Activated CD4-positive, alpha-beta T cell treated with anti-CD3 and anti-CD28 coated beads, Interleukin-10, Interleukin-2, amounts not matched to agents 100 ng/mL and 50 ng/mL, durations not matched to agents 16 hours and 8 hours (primary cell): ENCODE measurements at regions not wholly inside any gene's neighbourhood (a gene's known extent, or its start where the extent isn't known, plus 50 kb on each side); places are given as distances from the start of the nearest gene placed in this dataset.

Experiments used
- DNase-seq: peaks from one replicate; pipeline ENCODE4 v3.0.0-alpha.2; 2020

DNA sequence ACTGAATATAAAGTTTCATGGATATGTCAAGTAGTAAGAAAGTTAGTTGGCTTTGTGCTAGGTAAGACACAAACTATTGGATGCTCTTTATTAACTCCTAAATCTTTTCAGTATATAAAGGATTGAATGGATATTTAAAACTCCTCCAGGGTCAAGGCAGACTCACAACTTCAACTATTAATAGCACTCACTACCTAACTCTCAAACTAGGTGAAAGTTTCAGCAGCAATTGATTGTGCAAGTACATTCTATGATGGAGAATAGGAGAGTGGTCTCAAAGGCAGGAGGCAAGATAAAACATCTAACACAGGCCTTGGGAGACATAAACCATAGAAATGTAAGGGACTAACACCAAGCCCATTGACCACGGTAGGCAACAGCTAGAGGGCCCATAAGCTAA, 328.9 kb upstream of the CHAC2 start:
- DNase-seq: no peak

DNA sequence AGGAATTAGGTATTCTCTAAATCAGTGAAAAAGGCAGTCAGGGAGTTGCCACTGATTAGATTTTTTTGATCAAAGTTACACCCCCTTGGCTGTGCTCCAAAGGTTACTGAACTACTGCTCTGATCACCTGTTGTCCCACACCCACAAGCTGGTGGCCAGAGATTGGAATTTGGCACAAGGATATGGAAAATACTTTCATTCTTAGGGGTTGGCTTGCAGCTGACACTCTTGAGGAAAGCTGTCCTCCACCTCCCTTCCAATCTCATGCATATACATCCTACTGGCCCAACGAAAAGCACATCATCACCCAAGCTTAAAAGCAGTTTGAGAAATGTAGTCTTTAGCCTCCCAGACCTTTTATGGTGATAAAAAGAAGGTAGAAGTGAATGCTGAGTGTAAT, 329.5 kb upstream of the CHAC2 start:
- no peak for DNase-seq

DNA sequence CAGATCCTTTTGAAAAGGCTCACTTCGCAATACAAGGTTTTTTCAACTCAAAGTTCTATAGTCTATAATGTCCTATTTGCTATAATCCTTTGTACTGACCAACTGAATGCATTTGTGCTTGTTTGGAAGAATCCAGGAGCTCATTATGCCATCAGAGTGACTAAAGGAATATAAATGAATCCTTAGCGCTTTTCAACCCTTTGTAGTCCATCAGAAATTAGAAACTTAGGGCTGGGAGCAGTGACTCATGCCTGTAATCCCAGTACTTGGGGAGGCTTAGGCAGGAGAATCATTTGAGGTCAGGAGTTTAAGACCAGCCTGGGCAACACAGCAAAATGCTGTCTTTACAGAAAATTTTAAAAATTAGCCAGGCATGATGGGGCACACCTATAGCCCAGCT, 330.2 kb upstream of the CHAC2 start:
- no peak for DNase-seq

DNA sequence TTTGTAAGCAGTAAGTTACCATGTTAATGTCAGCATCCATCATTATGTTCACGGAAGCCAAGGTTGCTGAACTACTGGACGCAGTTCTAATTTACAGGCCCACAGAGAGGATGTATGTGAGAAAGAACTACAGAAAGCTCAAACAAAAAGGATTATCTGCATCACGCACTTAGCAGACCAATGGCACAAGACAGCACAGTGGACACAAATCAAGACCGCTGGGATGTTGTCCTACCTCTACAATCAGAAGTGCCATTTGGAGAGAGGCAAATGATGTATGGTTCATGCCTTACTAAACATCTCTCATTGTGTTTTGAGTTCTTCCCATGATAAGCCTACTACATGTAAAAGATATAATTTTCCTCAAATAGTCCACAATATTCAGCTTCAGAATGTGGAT, 330.7 kb upstream of the CHAC2 start:
- DNase-seq: no peak

DNA sequence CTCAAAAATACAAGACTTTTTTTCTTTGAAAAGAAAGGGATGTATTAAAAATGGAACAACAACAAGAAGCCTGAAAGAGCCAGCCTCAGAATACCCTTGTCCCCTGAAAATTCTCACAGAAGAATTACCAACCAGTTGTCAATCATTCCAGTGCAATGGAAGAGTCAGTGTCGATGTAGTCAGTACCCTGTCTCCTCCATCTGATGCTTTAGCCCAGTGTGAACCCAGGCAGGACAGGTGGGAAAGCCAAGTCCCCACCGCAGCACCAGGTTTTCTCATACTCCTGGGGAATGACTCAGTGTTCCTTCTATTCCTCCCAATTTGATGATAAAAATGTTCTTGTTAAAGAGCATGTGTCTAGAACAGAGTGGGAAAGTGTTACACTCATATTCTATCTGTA, 332.0 kb upstream of the CHAC2 start:
- no peak for DNase-seq

DNA sequence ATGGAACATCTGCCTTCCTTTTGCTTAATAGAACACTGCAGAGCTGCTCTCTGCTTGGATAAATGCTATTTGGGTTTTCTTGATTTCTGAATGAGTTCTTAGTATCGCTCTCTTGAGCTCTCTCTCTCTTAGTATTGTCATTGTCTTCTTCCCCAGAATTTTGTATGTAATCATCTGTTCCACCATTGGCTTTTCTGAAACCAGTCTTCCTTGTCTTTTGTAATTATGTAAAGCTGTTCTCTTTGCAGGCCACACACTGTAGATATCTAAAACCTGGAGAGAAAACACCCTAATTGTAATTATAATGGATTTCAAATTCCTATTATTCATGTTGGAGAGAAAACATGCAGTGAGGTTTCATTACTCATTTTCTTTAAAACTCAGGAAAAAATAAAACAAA, 333.1 kb upstream of the CHAC2 start:
- DNase-seq: no peak

DNA sequence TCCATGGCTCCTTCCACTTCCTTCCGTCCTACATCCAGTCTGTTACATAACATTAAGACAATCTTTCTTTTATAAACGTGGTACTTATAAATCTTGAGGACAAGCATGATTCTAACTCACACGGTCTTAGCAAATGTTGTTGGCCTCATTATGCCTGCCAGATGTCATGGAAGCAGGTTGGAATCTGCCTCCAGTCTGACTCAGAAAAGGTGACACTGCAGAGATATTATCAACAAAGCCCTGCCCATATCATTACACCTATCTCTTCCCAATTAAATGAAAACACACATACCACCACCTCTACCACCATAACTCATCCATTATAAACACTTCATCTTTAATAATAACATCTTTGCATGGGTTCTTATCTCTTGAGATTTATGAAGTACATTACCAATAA, 334.7 kb upstream of the CHAC2 start:
- no peak for DNase-seq

DNA sequence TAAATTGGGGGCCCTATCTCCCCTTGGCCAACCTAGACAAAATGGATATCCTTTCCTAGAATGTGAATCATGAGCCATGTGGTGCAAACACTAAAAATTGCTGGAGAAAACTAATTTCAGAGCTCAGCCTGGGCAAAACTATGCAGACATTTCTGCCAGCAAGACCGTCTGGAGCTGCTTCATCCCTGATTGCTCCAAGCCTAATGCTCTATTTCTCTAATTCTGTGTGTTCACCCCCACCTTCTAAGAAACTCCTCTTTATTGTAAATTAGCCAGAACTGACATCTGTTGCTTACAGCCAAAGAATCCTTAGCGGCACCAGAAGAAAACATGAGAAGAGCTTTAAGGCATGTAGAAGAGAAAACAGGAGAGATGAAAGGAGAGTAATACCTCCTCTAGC, 337.7 kb upstream of the CHAC2 start:
- no peak for DNase-seq

DNA sequence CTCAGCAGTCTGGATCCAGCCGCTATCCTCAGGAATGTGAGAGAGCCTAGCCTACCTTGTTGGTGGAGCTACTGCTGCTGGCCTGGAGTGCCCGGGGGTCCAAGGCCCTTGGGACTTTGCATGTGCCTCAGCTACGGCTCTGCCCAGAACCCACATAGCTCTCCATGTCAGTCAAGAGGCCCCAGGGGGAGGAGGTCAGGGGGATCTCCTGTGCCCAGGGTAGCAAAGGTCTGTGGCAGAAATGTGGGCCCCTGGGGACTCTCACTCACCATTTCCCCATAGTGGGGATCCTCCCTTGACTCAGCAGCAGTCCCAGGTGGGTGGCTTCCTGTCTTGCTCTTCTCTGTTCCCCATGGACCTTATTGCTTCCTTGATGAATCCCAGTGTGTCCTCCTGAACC, 342.7 kb upstream of the CHAC2 start:
- DNase-seq: no peak

DNA sequence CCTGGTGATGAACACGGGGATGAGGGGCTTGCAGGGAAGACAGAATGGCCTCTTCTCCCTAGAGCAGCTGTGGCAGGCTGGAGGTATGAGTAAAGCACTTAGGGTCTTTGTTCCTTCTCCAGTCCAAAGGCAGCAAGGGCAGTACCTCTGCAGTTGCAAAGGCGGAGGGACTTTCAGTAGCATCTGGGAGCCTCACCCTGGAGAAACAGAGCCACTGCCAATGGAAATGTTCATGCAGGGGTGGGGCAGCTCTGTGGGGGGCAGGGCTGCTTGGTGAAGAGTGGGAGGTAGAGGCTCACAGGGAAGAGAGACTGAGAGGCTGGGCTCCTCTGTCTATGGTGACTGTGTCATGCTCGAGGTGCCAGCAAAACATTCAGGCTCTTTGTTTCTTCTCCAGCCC, 344.1 kb upstream of the CHAC2 start:
- no peak for DNase-seq

DNA sequence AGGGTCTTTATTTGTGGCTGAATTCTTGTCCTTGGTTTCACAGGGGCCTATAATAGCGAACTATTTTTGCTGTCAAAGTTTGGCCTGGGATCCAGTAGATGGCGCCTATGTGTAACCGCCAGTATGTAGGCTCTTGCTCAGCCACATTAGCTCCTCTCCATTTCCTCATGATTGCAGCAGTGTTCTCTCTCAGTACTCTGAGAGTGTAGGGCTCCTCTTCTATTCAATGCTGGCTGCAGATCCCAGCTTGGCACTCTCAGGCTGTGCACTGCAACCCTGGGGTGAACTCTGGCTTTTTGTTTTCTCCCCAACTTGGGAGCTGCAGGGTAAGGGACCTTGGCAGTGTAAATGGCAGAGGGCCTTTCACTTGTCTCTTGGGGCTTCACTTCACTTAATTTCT, 344.6 kb upstream of the CHAC2 start:
- peak; percentile 44 for DNase-seq

DNA sequence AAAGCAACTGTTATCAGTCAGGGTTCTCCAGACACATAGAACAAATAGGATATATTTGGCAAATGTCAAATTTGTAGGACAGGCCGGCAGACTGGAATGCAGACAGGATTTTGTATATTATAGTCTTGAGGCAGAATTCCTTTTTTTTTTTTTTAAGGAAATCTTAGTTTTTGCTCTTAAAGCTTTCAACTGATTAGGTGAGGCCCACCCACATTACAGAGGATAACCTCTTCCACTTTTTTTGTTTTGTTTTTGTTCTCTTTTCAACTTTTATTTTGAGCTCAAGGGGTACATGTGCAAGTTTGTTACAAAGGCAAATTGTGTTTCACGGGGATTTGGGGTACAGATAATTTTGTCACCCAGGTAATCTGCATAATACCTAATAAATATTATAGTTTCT, 350.2 kb upstream of the CHAC2 start:
- DNase-seq: no peak

DNA sequence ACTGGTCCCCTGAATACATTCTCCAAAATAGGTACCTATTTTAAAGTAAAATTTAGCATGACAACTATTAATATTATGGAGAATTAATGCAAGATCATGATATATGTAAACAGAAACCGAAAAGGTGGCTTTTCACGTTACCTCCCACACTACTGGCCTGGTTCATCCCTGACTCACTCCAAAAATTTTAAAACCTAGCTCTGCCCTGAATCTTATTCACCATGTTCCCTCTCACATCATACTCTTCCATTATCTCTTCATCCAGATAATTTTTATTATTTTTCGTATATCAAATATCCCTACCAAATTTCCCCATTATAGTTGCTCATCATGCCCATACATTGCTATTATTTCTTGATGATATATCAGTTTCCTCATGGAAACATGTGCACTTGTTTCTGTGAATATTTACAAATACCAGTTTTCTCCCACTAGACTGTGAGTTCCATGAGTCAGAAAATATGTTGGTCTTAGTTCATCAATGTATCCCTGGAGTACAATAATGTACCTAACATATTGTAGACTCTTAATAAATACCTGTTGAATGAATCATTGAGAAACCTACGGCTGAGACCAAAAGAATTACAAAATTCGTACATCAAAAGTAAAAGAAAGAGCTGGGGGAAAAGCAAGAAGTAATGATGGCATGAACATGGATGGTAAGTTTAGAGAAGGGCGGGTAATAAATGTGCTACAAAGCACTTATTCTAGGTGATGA, 360.1 kb upstream of the CHAC2 start:
- no peak for DNase-seq

DNA sequence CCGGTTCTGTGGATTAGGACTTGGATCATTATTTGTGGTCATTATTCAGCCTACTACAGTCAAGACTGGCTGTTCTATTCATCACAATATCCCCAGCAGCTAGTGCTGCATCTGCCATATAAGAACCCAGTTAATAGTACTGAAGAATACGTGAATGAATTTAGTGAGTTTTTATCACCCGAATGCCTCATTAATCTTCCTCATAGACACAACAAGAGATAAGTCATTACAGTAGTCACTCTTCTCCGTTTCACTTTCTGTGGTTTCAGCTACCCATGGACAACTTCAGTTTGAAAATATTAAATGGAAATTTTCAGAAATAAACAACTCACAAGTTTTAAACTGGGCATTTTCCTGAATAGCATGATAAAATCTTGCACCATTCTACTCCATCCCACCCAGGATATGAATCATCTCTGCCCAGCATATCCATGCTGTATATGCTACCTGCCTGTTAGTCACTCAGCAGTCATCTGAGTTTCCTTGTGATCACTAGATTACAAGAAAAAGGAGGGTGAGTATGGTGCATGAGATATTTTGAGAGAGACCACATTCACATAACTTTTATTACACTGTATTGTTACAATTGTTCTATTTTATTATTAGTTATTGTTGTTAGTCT, 363.7 kb upstream of the CHAC2 start:
- peak; percentile 46 for DNase-seq

DNA sequence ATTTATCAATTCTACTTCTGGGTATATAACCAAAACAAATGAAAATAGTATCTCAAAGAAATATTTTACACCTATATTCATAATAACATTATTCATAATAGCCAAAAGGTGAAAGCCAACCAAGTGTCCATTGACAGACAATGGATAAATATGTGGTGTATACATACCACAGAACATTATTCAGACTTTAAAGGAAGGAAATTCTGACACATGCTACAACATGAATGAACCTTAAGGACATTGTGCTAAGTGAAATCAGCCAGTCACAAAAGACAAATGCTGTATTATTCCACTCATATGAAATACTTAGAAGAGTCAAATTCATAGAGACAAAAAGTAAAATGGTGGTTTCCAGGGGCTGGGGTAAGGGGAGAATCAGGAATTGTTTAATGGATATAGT, 370.5 kb upstream of the CHAC2 start:
- DNase-seq: no peak

DNA sequence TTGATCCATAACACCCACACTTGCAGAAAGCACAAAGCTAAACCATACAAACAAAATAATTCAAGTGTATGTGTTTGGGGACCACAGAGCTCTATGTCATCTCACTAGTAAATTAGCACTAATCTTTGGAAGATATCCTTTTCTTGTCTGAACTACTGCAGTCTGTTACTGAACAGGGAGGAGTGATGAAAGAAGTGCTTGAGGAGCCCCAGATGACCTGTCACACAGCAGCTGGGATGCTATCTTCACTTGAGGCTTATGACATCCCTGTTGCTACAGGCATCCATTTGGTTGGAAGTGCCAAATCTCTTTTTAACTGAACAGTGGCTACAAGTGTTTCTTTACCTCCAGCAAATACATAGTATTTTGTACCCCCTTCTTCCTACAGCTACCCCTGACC, 386.3 kb upstream of the CHAC2 start:
- no peak for DNase-seq

DNA sequence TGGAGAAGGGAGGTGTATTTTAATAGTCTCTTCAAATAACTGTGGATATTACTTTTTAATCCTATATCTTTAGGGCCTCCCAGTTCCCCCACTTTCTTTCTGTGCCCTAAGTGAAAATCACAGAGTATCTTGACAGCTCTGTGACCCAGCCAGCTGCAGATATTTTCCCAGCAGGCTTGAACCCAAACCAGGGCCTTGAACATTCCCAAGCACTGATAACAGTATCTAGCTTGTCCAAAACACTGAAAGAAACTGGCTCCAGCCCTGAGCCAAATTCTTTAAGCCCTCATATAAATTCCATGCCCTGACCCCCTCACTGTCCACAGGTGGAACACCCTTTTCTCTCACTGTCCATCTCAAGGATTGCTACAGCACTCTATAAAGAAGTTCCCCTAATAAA, 388.1 kb upstream of the CHAC2 start:
- no peak for DNase-seq

DNA sequence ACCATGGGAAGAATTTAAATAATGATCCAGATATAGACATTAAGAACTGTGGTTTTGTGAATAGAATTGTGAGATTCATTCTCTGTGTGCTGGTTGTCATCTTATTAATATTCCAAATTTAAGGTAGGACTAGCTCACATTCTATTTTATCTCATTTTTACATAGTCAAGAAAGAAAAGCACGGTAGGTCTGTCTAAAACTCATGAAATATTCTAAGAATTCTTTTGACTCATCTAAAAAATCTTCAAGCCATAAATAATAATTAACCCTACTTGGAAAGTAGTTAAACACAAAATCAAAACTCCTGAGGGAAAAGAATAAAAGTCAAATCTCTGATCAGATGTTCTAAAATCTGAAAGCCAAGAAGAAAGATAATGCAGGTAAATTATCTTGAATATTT, 388.8 kb upstream of the CHAC2 start:
- no peak for DNase-seq

DNA sequence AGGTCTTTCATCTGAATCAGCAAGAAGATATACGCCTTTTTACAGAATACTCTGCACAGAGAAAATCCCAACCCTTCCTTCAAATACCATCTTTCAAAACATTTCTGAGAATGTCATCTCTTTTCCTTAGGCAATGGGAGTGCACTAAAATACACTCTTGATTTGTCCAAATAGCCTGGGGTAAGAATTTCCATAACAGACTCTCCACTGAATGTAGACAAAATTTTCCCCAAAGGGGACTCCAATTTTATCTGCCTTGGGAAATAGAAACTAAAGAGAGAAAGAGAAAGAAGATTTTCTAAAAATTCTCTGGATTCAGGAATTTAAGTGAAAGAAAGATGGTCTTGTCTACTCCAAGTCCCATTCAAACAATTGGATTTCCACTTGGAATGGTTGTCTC, 394.5 kb upstream of the CHAC2 start:
- DNase-seq: no peak

DNA sequence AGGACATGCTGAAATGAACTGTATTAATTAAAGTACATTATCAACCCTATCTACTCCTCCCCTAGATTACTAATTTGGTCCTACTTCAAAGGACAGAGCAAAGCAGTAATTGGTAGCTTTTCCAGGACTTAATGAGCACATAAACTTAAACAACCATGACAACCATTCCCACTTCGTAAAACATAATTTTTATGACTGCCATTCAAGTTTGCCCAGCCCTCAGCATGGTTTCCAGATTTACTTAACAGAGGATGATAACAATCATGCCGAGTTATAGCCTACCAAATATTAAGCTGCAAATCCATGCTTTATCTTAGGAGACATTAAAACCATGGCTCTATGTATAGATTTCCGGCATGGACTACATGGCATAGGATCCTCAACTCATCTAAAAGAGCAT, 401.1 kb upstream of the CHAC2 start:
- no peak for DNase-seq

DNA sequence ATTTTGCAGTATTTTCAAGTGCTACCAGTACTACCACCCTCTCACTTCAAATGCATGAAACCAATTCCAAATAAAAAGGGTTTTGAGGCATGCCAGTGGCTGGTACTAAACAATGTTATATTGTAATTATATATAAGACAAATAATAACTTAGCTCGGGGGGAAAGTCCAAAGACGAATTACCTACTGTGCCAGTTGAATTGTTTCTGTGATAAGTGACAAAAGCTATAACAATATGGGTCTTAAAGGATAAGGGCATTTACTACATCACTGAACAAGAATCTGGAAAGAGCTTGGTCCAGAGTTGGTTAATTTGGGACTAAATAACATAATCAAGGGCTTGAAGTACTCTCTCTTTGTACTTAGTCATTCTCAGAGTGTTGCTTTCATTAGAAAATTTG, 404.7 kb upstream of the CHAC2 start:
- DNase-seq: no peak

DNA sequence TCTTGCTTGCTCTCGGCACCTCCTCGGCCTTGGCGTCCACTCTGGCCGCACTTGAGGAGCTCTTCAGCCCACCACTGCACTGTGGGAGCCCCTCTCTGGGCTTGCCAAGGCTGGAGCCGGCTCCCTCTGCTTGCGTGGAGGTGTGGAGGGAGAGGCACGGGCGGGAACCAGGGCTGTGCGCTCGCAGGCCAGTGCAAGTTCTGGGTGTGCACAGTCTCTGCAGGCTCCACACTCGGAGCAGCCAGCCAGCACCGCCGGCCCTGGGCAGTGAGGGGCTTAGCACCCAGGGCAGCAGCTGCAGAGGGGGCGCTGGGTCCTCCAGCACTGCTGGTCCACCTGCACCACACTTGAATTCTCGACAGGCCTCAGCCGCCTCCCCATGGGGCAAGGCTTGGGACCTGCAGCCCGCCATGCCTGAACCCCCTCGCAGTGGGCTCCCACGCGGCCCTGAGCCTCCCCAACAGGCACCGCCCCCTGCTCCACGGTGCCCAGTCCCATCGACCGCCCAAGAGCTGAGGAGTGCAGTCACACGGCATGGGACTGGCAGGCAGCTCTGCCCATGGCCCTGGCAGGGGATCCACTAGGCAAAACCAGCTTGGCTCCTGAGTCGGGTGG, 411.2 kb upstream of the CHAC2 start:
- no peak for DNase-seq

DNA sequence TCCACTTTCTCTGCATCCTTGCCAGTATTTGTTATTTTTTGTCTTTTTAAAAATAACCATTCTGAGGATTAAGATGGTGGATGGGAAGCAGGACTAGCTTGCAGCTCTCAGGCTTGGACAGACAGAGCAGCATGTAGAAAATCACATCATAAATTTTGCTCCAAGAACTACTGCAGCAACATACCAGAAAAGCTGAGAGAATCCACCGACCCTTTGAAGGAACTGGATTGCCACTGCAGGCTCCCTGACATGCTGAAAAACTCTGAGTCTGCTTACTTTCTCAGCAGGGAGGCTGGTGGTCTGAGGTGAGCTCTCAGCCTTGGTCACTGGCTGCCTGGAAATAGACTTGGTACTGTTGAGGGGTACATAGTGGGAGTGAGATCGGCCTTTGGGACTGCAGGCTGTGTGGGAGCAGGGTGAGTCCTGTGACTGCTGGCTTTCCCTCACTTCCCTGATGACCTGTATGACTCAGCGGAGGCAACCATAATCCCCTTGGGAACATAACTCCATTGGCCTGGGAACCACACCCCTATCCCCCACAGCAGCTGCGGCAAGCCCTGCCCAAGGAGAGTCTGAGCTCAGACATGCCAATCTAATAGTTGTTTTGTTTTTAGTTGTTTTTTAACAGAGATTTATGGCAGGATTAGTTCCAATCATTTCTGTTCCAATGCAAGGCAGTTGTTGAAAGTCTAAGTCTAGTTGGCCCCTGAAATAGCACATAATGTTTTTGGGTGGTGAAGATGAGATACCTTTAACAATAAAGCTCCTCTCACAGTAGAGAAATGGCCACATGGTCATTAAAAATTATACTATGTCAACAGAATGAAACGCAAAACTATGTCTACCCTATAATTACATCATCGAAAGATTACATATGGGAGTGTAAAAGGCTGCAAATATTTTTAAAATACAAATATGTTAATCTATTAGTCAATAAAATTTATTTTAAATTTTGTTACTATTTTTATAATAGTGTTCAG, 414.2 kb upstream of the CHAC2 start:
- DNase-seq: no peak

DNA sequence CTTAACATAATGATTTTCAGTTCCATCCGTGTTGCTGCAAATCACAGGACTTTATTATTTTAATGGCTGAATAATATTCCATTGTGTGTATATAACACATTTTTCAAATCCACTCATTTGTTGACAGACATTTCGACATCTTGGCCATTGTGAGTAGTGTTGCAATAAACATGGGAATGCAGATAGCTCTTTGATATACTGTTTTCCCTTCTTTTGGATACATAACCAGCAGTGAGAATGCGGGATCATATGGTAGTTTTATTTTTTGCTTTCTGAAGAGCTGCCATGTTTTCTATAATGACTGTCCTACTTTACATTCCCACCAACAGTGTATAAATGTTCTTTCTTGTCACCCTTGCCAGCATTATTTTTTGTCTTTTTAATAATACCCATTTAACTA, 420.3 kb upstream of the CHAC2 start:
- DNase-seq: no peak
